Colonic mucosa (tissue), 4 donors: ENCODE measurements at regions not wholly inside any gene's neighbourhood (a gene's known extent, or its start where the extent isn't known, plus 50 kb on each side); places are given as distances from the start of the nearest gene placed in this dataset.

Experiments used
- DNase-seq: peaks from one replicate; pipeline ENCODE4 v3.0.0-alpha.2; 2020
- H3K27ac ChIP-seq: fragments of 200-600 bp; one replicate; pipeline ENCODE4 v1.8.0; 2021
- H3K27me3 ChIP-seq: fragments of 200-600 bp; one replicate; pipeline ENCODE4 v1.8.0; 2021
- H3K36me3 ChIP-seq: fragments of 200-600 bp; one replicate; pipeline ENCODE4 v1.8.0; 2021
- H3K4me1 ChIP-seq: fragments of 200-600 bp; one replicate; pipeline ENCODE4 v1.8.0; 2021; ENCODE audit warnings: mild to moderate bottlenecking
- H3K4me3 ChIP-seq: fragments of 200-600 bp; one replicate; pipeline ENCODE4 v1.8.0; 2021
- H3K9ac ChIP-seq, 2 donors: one replicate each; pipeline ENCODE4 v1.7.0; 2013; ENCODE audit warnings: control low read depth in 2 of 2, low read depth in 2 of 2, low read length in 2 of 2
- H3K9me3 ChIP-seq: fragments of 200-600 bp; one replicate; pipeline ENCODE4 v1.8.0; 2021
- CTCF ChIP-seq: fragments of 200-600 bp; IDR thresholded peaks from one replicate; pipeline ENCODE4 v1.8.0; 2022; ENCODE audit warnings: antibody characterized with exemption, mild to moderate bottlenecking
- intact Hi-C: fragments of 100-400 bp; cut with DNase I; formaldehyde crosslinking; loops from one replicate; pipeline ENCODE4 v1.14.1; 2022
- donor health status: healthy.
- donor health status: DM: no; HTN: no; CAD: no.
- donor health status: DM: no; HTN: no; CAD: no.

DNA sequence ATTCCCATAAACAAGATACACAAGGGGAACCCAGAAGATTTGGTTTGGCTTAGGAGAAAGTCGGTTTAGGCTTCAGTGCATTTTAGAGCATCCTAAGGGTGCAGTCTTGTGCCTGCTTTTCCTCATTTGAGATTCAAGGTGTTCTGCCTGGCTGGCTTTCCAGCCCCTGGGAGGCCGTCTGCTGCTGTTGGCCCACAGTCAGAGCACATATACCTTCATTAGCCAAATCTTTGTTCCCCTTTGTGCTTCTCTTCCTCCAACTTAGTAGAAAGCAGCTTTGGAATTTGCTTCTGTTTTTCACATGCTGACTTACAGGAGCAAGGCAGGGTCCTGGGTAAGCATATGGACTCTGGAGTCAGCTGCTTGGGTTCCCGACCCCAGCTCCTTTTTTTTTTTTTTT lies 477.1 kb upstream of the TCF4 start:
- intact Hi-C loops = no loop called here
- H3K4me3 ChIP-seq = no peak overlapping the region
- TF ChIP-seq CTCF = no peak
- H3K27me3 ChIP-seq = no peaks in the 10 kb centered on the region
- no peak for DNase-seq
- no peaks in the 10 kb centered on the region for H3K4me1 ChIP-seq
- no peak overlapping the region for H3K9ac ChIP-seq
- no peaks in the 10 kb centered on the region for H3K36me3 ChIP-seq
- no peaks in the 10 kb centered on the region for H3K9me3 ChIP-seq
- no peak overlapping the region for H3K27ac ChIP-seq

DNA sequence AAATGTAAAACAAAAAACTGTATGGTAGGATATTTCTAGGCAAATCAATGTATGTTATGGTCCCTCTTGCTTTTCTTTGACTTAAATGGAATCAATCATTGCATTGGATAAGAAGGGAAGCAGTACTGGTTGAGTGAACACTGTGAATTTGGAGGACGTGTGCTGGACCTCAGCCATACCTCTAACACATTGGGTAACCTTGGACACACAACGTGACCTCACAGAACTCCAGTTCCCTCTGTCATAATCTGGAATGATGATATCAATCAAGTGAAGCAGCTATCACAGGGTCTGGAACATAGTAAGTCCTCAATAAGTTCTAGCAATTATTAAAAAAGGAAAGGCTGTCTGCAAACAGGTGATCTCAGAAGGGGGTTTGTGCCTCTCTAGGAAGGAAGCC lies 474.9 kb upstream of the TCF4 start:
- DNase-seq = no peak
- intact Hi-C loops = no loop called here

DNA sequence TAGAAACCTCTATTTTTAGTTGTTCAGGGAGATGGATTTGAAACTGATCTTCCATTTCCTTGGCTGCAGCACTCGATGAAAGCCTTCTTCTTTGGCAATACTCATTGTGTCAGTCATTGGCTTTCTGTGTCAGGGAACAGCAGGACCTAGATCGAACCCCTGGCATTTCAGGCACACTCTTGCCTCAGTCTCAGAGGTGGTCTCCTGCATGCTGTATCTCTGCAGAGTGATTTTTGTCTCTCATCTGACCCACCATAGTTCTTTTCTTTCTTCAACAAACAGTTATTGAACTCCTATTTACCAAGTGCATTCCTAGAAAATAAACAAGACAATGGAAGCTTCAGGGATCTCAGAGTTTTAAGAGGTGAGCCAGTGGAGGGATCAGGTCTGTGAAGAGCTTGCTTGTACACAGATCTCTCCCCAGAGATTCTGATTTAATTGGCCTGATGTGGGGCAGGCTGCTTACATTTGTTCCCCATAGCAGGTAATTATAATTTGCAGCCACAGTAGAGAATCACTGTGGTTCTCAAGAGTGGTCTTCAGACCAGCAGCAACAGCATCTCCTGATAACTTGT lies 473.1 kb upstream of the TCF4 start:
- no peak for TF ChIP-seq CTCF
- intact Hi-C loops = no loop called here
- H3K27ac ChIP-seq = no peak overlapping the region

More for the DNA sequence above, 474.9 kb upstream of the TCF4 start:
- Histone ChIP-seq H3K9me3 (no peaks in the 10 kb centered on the region), H3K27ac (no peak overlapping the region), H3K27me3 (no peaks in the 10 kb centered on the region), H3K4me1 (no peaks in the 10 kb centered on the region), H3K9ac (no peak overlapping the region), H3K36me3 (no peaks in the 10 kb centered on the region), H3K4me3 (no peak overlapping the region)
- TF ChIP-seq CTCF = no peak

DNA sequence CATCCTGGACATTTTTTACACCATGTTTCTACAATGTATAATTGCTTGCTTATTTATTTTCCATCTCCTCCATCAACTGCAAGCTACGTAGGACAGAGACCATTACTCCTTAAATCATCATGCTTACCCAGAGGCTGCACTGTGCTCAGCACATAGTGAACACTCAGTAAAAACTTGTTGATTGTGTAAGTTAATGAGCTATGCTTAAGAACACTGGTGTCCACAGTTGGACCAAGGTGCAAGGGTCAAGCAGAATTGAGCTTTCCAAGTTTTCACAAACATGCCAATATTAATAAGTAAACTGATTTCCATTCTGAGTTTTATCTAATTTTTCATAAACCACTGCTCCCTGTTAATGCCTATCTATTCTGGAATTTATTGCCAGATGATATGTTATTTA lies 464.2 kb upstream of the TCF4 start:
- no peaks in the 10 kb centered on the region for H3K36me3 ChIP-seq

More for the DNA sequence above, 473.1 kb upstream of the TCF4 start:
- no peaks in the 10 kb centered on the region for H3K27me3 ChIP-seq
- no peaks in the 10 kb centered on the region for H3K36me3 ChIP-seq
- DNase-seq = no peak
- H3K4me1 ChIP-seq = no peaks in the 10 kb centered on the region
- no peaks in the 10 kb centered on the region for H3K9me3 ChIP-seq
- no peak overlapping the region for H3K4me3 ChIP-seq
- no peak overlapping the region for H3K9ac ChIP-seq

GRCh38 chr18:56044239-56044638 lies 456.2 kb upstream of the TCF4 start:
- TF ChIP-seq CTCF = no peak
- Histone ChIP-seq H3K36me3 (no peaks in the 10 kb centered on the region), H3K9ac (no peak overlapping the region), H3K4me3 (no peak overlapping the region), H3K4me1 (no peaks in the 10 kb centered on the region), H3K9me3 (no peaks in the 10 kb centered on the region), H3K27ac (no peak overlapping the region), H3K27me3 (no peaks in the 10 kb centered on the region)
- DNase-seq = no peak
- intact Hi-C loops = no loop called here

More for the DNA sequence above, 464.2 kb upstream of the TCF4 start:
- Histone ChIP-seq H3K27ac (no peak overlapping the region), H3K27me3 (no peaks in the 10 kb centered on the region), H3K4me1 (no peaks in the 10 kb centered on the region), H3K9ac (no peak overlapping the region), H3K4me3 (no peak overlapping the region), H3K9me3 (no peaks in the 10 kb centered on the region)
- intact Hi-C loops = no loop called here
- no peak for TF ChIP-seq CTCF
- DNase-seq = no peak
